IPS DF 19.7 (cell line): ENCODE measurements at regions not wholly inside any gene's neighbourhood (a gene's known extent, or its start where the extent isn't known, plus 50 kb on each side); places are given as distances from the start of the nearest gene placed in this dataset.
"Not testable (repeated sequence)": the region's sequence is repeated elsewhere in the genome, so short reads cannot be mapped to it uniquely, and the experiment has no call there.

ENCODE experiments used
- DNase-seq: peaks from one replicate; pipeline ENCODE4 v3.0.0-alpha.2; 2013; ENCODE audit warnings: low read depth, low spot score

GRCh38 chr4:149203256-149204001 is 612.2 kb downstream of the IQCM start:
- no peak for DNase-seq

- no peak for DNase-seq
Observed at GRCh38 chr4:149202117-149202516, 613.5 kb downstream of the IQCM start.

GRCh38 chr4:149199594-149199993 is 616.0 kb downstream of the IQCM start:
- DNase-seq, result no peak

- no peak for DNase-seq
Observed at GRCh38 chr4:149194061-149194460, 621.6 kb downstream of the IQCM start.

GRCh38 chr4:149187726-149188125 is 627.9 kb downstream of the IQCM start:
- no peak for DNase-seq

GRCh38 chr4:149183638-149184037 is 632.0 kb downstream of the IQCM start:
- DNase-seq, result peak; percentile 42

- DNase-seq, result not testable (repeated sequence)
Observed at GRCh38 chr4:149181459-149181858, 634.2 kb downstream of the IQCM start.

GRCh38 chr4:149176039-149176438 is 639.6 kb downstream of the IQCM start:
- no peak for DNase-seq

- DNase-seq, result no peak
Observed at GRCh38 chr4:149175549-149175948, 640.1 kb downstream of the IQCM start.

GRCh38 chr4:149173241-149174013 is 642.2 kb downstream of the IQCM start:
- DNase-seq, result no peak

GRCh38 chr4:149168645-149169044 is 647.0 kb downstream of the IQCM start:
- DNase-seq, result no peak

- no peak for DNase-seq
Observed at GRCh38 chr4:149166876-149167275, 648.8 kb downstream of the IQCM start.

- no peak for DNase-seq
Observed at GRCh38 chr4:149166365-149166764, 649.3 kb downstream of the IQCM start.

GRCh38 chr4:149164282-149164681 is 651.4 kb downstream of the IQCM start:
- DNase-seq, result peak; percentile 80

GRCh38 chr4:149161247-149161646 is 654.4 kb downstream of the IQCM start:
- no peak for DNase-seq

GRCh38 chr4:149160370-149160769 is 655.3 kb downstream of the IQCM start:
- no peak for DNase-seq

GRCh38 chr4:149158817-149159216 is 656.8 kb downstream of the IQCM start:
- no peak for DNase-seq

- DNase-seq, result no peak
Observed at GRCh38 chr4:149145803-149146202, 669.8 kb downstream of the IQCM start.

GRCh38 chr4:149144060-149144459 is 671.6 kb downstream of the IQCM start:
- no peak for DNase-seq

GRCh38 chr4:149141391-149141790 is 674.3 kb downstream of the IQCM start:
- no peak for DNase-seq

GRCh38 chr4:149140841-149141240 is 674.8 kb downstream of the IQCM start:
- DNase-seq, result no peak

- DNase-seq, result no peak
Observed at GRCh38 chr4:149136951-149137620, 678.6 kb downstream of the IQCM start.

- DNase-seq, result no peak
Observed at GRCh38 chr4:149135062-149135461, 680.6 kb downstream of the IQCM start.
